HuH-7 (cell line): ENCODE measurements at regions not wholly inside any gene's neighbourhood (a gene's known extent, or its start where the extent isn't known, plus 50 kb on each side); places are given as distances from the start of the nearest gene placed in this dataset.

ENCODE experiments used
- DNase-seq: peaks from one replicate; pipeline ENCODE4 v3.0.0; 2011; ENCODE audit warnings: low spot score

DNA sequence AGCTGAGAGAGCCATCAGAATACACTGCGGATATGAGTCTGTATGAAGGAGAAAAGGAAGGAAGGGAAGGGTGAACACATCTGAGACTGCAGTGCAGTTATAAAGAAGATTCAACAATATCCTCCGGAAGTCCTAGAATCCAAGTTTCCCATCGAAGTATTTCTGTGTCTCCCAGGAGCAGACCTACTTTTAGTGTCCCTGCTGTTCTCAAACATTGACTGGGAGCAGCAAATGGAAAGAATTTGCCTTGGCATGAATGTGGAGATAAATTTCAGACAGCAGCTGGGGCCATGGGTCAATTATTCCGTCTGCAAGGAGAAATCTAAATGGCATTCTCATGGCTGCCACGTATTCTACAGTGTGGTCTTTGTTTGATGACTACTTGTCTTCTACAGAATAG lies 478.1 kb upstream of the SMC2 start:
- no peak for DNase-seq

- DNase-seq: no peak
Observed at GRCh38 chr9:103617046-103617445, 477.1 kb upstream of the SMC2 start.

GRCh38 chr9:103625161-103625804 lies 468.8 kb upstream of the SMC2 start:
- DNase-seq: no peak

DNA sequence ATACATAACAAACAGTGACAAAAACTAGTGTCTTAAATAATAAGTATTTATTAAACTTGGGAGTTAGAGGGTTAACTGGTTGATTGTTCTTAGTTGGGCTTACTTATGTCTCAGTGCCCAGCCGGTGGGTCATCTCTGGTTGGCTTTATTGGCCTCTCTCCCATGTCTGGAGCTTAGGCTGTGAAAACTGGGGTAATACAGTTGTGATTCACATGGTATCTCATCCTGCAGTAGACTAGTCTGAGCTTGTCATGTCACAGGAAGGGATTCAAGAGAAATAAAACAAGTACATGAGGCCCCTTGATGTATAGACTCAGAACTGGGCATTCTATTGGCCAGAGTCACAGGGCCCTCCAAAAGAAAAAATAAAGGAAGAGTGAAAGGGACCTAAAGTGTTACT lies 466.4 kb upstream of the SMC2 start:
- no peak for DNase-seq

DNA sequence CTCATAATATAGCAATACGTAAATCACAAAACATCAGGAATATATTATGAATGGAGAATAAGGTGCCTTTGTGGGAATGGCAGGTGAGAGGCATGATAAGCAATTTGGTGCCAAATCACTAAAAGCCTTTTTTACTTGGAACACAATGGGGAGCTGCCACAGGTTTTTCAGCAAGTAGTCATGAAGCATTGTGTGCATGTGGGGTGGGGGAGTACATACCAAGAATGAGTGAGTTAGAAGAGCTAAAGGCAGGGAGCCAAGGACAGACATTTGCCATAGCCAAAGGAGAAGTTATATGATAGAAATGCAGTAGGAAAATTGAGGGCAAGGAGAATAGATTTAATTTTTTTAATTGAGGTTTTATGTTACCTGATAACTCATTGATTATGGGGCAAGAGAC lies 445.0 kb upstream of the SMC2 start:
- no peak for DNase-seq

DNA sequence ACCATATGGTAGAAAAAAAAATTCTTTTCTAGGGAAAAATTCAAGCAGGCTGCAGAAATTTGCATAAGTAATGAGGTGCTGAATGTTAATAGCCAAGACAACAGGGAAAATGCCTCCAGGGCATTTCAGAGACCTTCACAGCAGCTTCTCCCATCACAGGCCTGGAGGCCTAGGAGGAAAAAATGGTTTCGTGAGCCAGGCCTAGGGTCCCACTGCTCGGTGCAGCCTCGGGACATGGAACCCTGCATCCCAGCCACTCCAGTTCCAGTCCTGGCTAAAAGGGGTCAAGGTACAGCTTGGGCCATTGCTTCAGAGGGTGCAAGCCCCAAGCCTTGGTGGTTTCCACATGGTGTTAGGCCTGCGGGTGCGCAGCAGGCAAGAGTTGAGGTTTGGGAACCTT lies 436.0 kb upstream of the SMC2 start:
- DNase-seq: no peak

DNA sequence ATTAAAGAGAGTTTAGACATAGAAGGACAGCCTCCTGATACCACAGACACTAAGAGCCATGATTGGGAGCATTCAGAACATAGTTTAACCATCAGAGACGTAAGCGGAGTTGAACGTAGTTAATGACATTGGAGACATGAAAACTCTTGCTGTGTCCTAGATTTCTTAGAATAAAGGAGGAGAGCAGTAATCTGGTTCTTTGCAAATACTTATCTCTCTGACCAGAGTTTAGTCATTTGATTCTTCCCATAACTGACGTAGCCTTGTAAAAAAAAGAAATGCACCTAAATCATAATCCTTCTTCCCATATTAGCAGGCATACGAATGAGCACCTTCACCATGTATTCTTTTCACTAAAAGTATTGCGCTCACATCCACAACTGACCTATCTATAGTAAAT lies 433.3 kb upstream of the SMC2 start:
- DNase-seq: no peak

GRCh38 chr9:103661663-103662062 lies 432.4 kb upstream of the SMC2 start:
- DNase-seq: no peak

DNA sequence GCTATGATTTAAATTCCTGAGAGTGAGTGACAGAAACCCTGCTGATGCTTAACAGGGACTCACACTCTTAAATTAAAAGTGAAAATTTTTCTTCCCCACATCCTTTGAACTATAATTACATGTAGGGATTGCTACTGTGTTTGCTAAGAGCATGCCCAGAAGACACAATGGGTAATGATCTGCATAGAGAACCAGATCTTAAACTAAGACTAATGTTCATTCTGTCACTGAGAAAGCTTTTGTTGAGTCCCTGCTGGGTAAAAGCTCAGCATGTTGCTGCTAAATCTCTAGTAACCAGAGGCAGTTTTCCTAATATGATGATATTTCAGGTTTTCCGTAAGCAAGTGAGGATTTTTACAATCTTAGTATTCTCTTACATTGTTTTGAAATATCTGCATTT lies 424.8 kb upstream of the SMC2 start:
- DNase-seq: no peak

DNA sequence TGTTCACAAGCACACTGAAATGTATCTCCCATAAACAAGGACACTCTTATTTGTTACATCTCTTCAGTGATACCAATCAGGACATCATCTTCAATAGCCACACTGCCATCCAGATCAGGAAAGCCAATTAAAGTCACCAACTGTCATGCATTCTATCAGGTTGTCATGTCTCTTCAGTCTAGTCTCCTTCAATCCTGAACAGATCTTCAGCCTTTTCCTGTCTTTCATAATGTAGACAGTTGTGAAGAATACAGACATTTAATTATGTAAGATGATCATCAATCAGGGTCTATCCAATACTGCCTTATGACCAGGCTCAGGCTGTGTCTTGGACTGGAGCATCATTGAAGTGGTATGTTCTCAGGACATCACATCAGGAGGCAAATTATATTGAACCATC lies 419.8 kb upstream of the SMC2 start:
- DNase-seq: no peak

GRCh38 chr9:103680581-103680980 lies 413.5 kb upstream of the SMC2 start:
- no peak for DNase-seq

GRCh38 chr9:103681435-103681834 lies 412.7 kb upstream of the SMC2 start:
- no peak for DNase-seq

- no peak for DNase-seq
Observed at GRCh38 chr9:103700195-103700962, 393.7 kb upstream of the SMC2 start.

DNA sequence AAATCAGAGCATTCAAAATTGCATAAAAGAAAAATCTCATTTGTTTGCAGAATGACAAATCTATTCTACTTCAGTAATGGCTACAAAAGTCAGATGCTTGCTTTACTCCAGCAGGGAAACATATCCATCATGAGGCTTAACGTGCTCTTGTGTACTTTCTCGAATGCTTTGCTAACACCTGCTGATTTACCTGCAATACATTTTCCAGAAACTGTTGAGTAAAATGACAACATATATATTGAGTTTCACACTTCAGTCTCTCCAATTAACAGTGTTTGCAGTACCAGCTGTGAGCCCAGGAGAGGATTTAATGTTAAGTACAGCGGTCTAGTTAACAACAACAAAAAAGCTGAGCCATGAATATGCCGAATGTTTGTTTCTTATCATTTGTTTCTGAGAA lies 391.5 kb upstream of the SMC2 start:
- DNase-seq: no peak

- DNase-seq: no peak
Observed at GRCh38 chr9:103707181-103707580, 386.9 kb upstream of the SMC2 start.

DNA sequence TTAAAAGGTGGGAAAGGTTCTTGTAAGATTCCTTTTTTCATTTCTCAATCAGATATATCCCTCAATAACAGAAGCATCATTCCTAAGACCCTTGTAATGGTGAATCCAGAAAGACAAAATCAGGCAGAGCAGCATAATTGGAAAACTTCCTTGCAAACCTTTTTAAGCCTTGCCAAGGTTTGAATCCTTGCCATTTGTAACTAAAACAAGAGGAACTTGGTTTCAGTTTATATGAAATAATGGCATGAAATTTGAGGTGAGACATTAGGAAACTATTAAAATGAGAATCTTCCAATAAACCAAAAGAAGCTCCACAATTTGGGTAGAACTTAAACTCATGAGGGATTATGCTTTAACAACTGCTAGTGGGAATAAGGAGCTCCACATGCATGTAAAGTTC lies 384.7 kb upstream of the SMC2 start:
- DNase-seq: no peak

- no peak for DNase-seq
Observed at GRCh38 chr9:103713631-103714030, 380.5 kb upstream of the SMC2 start.

GRCh38 chr9:103714992-103715391 lies 379.1 kb upstream of the SMC2 start:
- DNase-seq: no peak

GRCh38 chr9:103721056-103721455 lies 373.1 kb upstream of the SMC2 start:
- DNase-seq: no peak

DNA sequence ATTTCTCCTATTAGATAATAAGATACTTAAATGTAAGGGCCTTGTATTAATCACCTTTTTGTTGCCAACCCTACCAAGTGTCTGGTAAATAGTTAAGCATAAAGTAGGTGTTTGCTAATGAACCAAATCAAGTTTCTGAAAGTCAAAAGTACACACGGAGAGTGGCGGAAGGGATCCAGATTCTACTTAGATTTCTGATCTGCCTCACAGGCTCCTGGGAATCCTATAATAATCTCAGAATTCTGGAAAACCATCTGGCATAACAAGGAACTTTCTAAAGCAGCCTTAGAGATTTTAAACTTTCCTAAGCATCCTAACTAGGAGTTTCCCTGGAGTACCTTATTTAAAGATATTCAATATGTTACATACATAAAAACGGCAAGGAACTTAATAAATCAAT lies 363.2 kb upstream of the SMC2 start:
- no peak for DNase-seq

GRCh38 chr9:103731541-103731940 lies 362.6 kb upstream of the SMC2 start:
- DNase-seq: no peak

DNA sequence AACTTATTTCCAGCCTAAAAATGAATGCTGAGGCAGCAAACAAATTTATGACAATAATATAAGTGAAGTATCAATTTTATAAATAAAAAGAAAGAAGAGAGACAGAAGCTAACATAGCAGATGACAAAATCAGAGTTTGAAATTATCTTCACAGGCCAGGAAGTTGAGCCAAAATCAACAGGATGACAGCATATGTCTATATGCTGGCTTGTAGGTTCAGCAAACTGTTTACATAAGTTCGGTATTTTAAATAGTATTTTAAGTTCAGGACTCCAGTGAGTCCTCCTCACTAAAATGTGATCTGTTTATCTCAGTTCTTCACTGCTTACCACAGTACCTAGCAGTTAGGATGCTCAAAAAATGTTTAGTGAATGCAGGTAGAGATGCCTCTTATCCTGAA lies 359.6 kb upstream of the SMC2 start:
- no peak for DNase-seq

GRCh38 chr9:103755441-103755840 lies 338.7 kb upstream of the SMC2 start:
- no peak for DNase-seq

- DNase-seq: no peak
Observed at GRCh38 chr9:103755986-103756385, 338.1 kb upstream of the SMC2 start.
